IPS-NIHi7 (cell line): ENCODE measurements at regions not wholly inside any gene's neighbourhood (a gene's known extent, or its start where the extent isn't known, plus 50 kb on each side); places are given as distances from the start of the nearest gene placed in this dataset.

ENCODE experiments used
- DNase-seq: peaks from one replicate; pipeline ENCODE4 v3.0.0; 2012; ENCODE audit warnings: mixed read lengths; ENCODE audit errors: extremely low spot score

GRCh38 chr16:66289051-66289680, 77.3 kb upstream of the CDH5 start:
- no peak for DNase-seq

- no peak for DNase-seq
These were observed 78.6 kb upstream of the CDH5 start for GRCh38 chr16:66287926-66288325.

GRCh38 chr16:66287416-66287815, 79.1 kb upstream of the CDH5 start:
- DNase-seq = no peak

GRCh38 chr16:66286527-66286926, 80.0 kb upstream of the CDH5 start:
- DNase-seq = no peak

GRCh38 chr16:66278604-66279262, 87.8 kb upstream of the CDH5 start:
- DNase-seq = no peak

GRCh38 chr16:66278111-66278531, 88.4 kb upstream of the CDH5 start:
- no peak for DNase-seq

- no peak for DNase-seq
These were observed 89.0 kb upstream of the CDH5 start for GRCh38 chr16:66277311-66278070.

GRCh38 chr16:66275775-66276428, 90.6 kb upstream of the CDH5 start:
- peak; percentile 79 for DNase-seq

- no peak for DNase-seq
These were observed 92.0 kb upstream of the CDH5 start for GRCh38 chr16:66274335-66275110.

GRCh38 chr16:66273644-66274334, 92.7 kb upstream of the CDH5 start:
- DNase-seq = peak; percentile 51

GRCh38 chr16:66273053-66273452, 93.4 kb upstream of the CDH5 start:
- no peak for DNase-seq

GRCh38 chr16:66272461-66272860, 94.0 kb upstream of the CDH5 start:
- no peak for DNase-seq

GRCh38 chr16:66271074-66272060, 95.1 kb upstream of the CDH5 start:
- no peak for DNase-seq

- peak; percentile 91 for DNase-seq
These were observed 96.1 kb upstream of the CDH5 start for GRCh38 chr16:66270333-66270927.

GRCh38 chr16:66269617-66270332, 96.7 kb upstream of the CDH5 start:
- no peak for DNase-seq

GRCh38 chr16:66267292-66268014, 99.0 kb upstream of the CDH5 start:
- DNase-seq = no peak

GRCh38 chr16:66266436-66267291, 99.8 kb upstream of the CDH5 start:
- no peak for DNase-seq
